Karpas-422 (cell line): ENCODE measurements at regions not wholly inside any gene's neighbourhood (a gene's known extent, or its start where the extent isn't known, plus 50 kb on each side); places are given as distances from the start of the nearest gene placed in this dataset.
"Not testable (repeated sequence)": the region's sequence is repeated elsewhere in the genome, so short reads cannot be mapped to it uniquely, and the experiment has no call there.

Experiments
- DNase-seq: peaks from one replicate; pipeline ENCODE4 v3.0.0-alpha.2; 2015
- H2AFZ ChIP-seq: fragments of 200-600 bp; sonication (generic); 2 replicates; pipeline ENCODE4 v1.6.1; 2014; ENCODE audit warnings: antibody characterized with exemption, low read length, mixed read lengths
- H3K27ac ChIP-seq: fragments of 200-600 bp; sonication (generic); 2 replicates; pipeline ENCODE4 v1.5.1; 2014; ENCODE audit warnings: mild to moderate bottlenecking, low read length, moderate library complexity
- H3K27me3 ChIP-seq: fragments of 200-600 bp; sonication (generic); 2 replicates; pipeline ENCODE4 v1.6.1; 2014; ENCODE audit warnings: low read length, mixed read lengths
- H3K36me3 ChIP-seq: fragments of 200-600 bp; sonication (generic); 2 replicates; pipeline ENCODE4 v1.6.1; 2014; ENCODE audit warnings: low read length, mixed read lengths; ENCODE audit not compliant: insufficient read depth
- H3K4me1 ChIP-seq: fragments of 200-600 bp; sonication (generic); 2 replicates; pipeline ENCODE4 v1.6.1; 2014; ENCODE audit warnings: mild to moderate bottlenecking, low read length, mixed read lengths
- H3K4me2 ChIP-seq: fragments of 200-600 bp; sonication (generic); 2 replicates; pipeline ENCODE4 v1.6.1; 2014; ENCODE audit warnings: low read length, low read depth, mild to moderate bottlenecking; ENCODE audit not compliant: poor library complexity, severe bottlenecking
- H3K4me3 ChIP-seq: fragments of 200-600 bp; sonication (generic); 2 replicates; pipeline ENCODE4 v1.5.1; 2014; ENCODE audit warnings: mild to moderate bottlenecking, antibody characterized with exemption, low read length, mixed read lengths
- H3K79me2 ChIP-seq: fragments of 200-600 bp; sonication (generic); 2 replicates; pipeline ENCODE4 v1.6.1; 2014; ENCODE audit warnings: mild to moderate bottlenecking, low read length, mixed read lengths
- H3K9ac ChIP-seq: fragments of 200-600 bp; sonication (generic); 2 replicates; pipeline ENCODE4 v1.6.0; 2014; ENCODE audit warnings: low read length
- H3K9me2 ChIP-seq: fragments of 200-600 bp; sonication (generic), shearing (Covaris generic); replicated peaks from 2 replicates; pipeline ENCODE4 v1.6.0; 2014; ENCODE audit warnings: mild to moderate bottlenecking, low read length, moderate library complexity; ENCODE audit not compliant: insufficient read depth
- H3K9me3 ChIP-seq: fragments of 300-700, 200-600 bp; sonication (generic); 2 replicates; pipeline ENCODE4 v1.6.1; 2014; ENCODE audit warnings: low read length, mixed read lengths
- H4K20me1 ChIP-seq: fragments of 200-600 bp; sonication (generic); 2 replicates; pipeline ENCODE4 v1.6.1; 2014; ENCODE audit warnings: mild to moderate bottlenecking, antibody characterized with exemption, low read length, low read depth; ENCODE audit not compliant: insufficient read depth

DNA sequence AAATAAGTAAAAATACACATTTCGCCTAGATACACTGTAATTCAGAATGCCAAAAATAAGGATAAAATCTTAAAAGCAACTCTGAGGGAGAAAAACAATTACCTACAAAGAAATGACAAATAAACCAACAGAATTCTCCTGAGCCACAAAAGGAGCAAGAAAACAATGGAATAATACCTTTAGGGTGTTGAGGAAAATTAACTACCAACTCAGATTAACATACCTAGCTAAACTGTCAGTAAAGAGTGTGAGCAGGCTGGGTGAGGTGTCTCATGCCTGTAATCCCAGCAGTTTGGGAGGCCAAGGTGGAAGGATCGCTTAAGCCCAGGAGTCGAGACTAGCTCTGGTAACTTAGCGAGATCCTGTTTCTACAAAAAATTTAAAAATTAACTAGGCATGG, 81.5 kb downstream of the C9orf50 start:
- no peak overlapping the region for H3K4me2 ChIP-seq
- H3K9me2 ChIP-seq, result no peaks in the 10 kb centered on the region
- H4K20me1 ChIP-seq, result no peaks in the 10 kb centered on the region
- no peak for DNase-seq
- H3K27me3 ChIP-seq, result no peaks in the 10 kb centered on the region
- H3K36me3 ChIP-seq, result no peaks in the 10 kb centered on the region
- no peaks in the 10 kb centered on the region for H3K79me2 ChIP-seq
- H3K4me3 ChIP-seq, result no peak overlapping the region
- no peak overlapping the region for H3K9ac ChIP-seq
- H3K27ac ChIP-seq, result no peak overlapping the region
- no peaks in the 10 kb centered on the region for H3K4me1 ChIP-seq
- no peaks in the 10 kb centered on the region for H3K9me3 ChIP-seq
- no peak overlapping the region for H2AFZ ChIP-seq

GRCh38 chr9:129531860-129532402, 89.0 kb downstream of the C9orf50 start:
- not testable (repeated sequence) for H3K27ac ChIP-seq, H3K4me3 ChIP-seq, H4K20me1 ChIP-seq, H3K9ac ChIP-seq, H3K36me3 ChIP-seq, H3K79me2 ChIP-seq, H3K9me2 ChIP-seq, H3K4me1 ChIP-seq, H3K27me3 ChIP-seq, H2AFZ ChIP-seq, DNase-seq, H3K4me2 ChIP-seq, H3K9me3 ChIP-seq

GRCh38 chr9:129527955-129528354, 92.9 kb downstream of the C9orf50 start:
- H3K9ac ChIP-seq, H2AFZ ChIP-seq, H3K27ac ChIP-seq, H3K4me2 ChIP-seq, H3K4me3 ChIP-seq, H3K79me2 ChIP-seq, DNase-seq, H4K20me1 ChIP-seq, H3K9me3 ChIP-seq, H3K27me3 ChIP-seq, H3K9me2 ChIP-seq, H3K36me3 ChIP-seq: not testable (repeated sequence)
- H3K4me1 ChIP-seq, result peaks cover 14% of the 10 kb centered on the region

DNA sequence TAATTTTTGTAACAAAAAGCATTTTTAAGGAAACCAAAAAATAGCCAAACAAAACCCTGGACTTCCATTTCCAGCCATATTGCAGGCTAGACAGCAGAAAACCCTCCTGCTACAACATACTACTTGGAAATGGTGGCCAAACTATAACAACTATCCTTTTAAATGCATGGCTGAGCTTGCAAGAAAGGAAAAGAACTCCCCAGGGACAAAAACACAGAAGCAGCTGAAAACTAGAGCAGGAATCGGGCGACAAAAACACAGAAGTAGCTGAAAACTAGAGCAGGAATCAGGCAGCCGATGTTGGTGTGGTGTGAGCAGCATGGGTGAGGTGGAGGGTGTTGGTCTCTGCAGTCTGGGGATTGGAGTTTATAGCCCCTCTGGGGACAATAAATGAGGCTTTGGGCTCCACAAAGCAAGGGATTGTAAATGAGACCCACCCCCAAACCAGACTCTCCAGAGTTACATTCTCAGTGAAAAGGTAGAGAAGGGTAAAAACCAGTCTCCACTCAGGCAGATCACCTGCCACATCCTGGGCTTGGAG, 95.2 kb downstream of the C9orf50 start:
- no peaks in the 10 kb centered on the region for H3K79me2 ChIP-seq
- H3K4me3 ChIP-seq, result no peak overlapping the region
- H3K4me1 ChIP-seq, result peaks cover 14% of the 10 kb centered on the region
- H3K9me2 ChIP-seq, result no peaks in the 10 kb centered on the region
- no peaks in the 10 kb centered on the region for H3K36me3 ChIP-seq
- H3K27ac ChIP-seq, result no peak overlapping the region
- H3K9me3 ChIP-seq, result no peaks in the 10 kb centered on the region
- H4K20me1 ChIP-seq, result no peaks in the 10 kb centered on the region
- H2AFZ ChIP-seq, result no peak overlapping the region
- DNase-seq, result no peak
- H3K27me3 ChIP-seq, result no peaks in the 10 kb centered on the region
- no peak overlapping the region for H3K4me2 ChIP-seq
- no peak overlapping the region for H3K9ac ChIP-seq

GRCh38 chr9:129524582-129525270, 96.2 kb downstream of the C9orf50 start:
- no peaks in the 10 kb centered on the region for H3K79me2 ChIP-seq
- no peaks in the 10 kb centered on the region for H3K36me3 ChIP-seq
- H3K4me1 ChIP-seq, result peaks cover 14% of the 10 kb centered on the region
- H4K20me1 ChIP-seq, result no peaks in the 10 kb centered on the region
- no peaks in the 10 kb centered on the region for H3K9me3 ChIP-seq
- H3K9me2 ChIP-seq, result no peaks in the 10 kb centered on the region
- no peak overlapping the region for H3K9ac ChIP-seq
- no peak overlapping the region for H3K4me2 ChIP-seq
- H3K27me3 ChIP-seq, result no peaks in the 10 kb centered on the region
- no peak overlapping the region for H3K4me3 ChIP-seq
- no peak overlapping the region for H3K27ac ChIP-seq
- no peak overlapping the region for H2AFZ ChIP-seq
- no peak for DNase-seq

DNA sequence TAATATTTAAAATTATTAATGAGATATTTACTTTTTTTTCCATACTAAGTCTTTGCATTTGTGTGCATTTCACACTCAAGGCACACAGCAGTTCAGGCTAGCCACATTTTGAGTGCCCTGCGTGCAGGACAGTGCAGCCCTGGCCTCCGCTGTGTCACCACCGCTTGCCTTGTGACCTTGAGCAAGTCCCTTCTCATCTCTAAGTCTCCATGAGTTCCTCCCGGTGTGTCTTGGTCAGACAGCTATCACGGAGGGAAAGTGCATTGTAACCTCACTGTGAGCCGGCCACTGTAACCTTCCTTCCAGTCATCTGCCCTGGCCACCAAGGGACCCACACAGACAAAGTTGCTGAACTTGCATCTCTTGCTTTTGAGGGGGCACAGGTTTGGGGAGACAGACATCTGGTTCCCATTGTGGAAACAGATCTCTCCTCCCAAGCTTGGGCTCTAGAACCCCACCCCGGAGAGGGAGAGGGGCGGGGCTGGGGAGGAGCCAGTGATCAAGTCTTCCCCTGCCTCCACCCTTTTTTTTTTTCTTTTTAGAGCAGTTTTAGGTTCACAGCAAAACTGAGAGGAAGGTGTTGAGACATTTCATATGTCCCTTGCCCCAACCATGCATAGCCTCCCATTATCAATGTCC, 96.8 kb downstream of the C9orf50 start:
- Histone ChIP-seq H3K9me3 (no peaks in the 10 kb centered on the region), H3K79me2 (no peaks in the 10 kb centered on the region), H3K36me3 (no peaks in the 10 kb centered on the region), H3K4me1 (peaks cover 14% of the 10 kb centered on the region), H3K9me2 (no peaks in the 10 kb centered on the region), H3K27ac (no peak overlapping the region), H3K27me3 (no peaks in the 10 kb centered on the region), H3K4me3 (no peak overlapping the region), H3K9ac (no peak overlapping the region), H4K20me1 (no peaks in the 10 kb centered on the region), H3K4me2 (no peak overlapping the region), H2AFZ (no peak overlapping the region)
- no peak for DNase-seq

GRCh38 chr9:129522351-129522750, 98.5 kb downstream of the C9orf50 start:
- Histone ChIP-seq H3K27ac (no peak overlapping the region), H3K79me2 (no peaks in the 10 kb centered on the region), H2AFZ (no peak overlapping the region), H3K9me2 (no peaks in the 10 kb centered on the region), H3K9ac (no peak overlapping the region), H3K4me1 (peaks cover 13% of the 10 kb centered on the region), H3K36me3 (no peaks in the 10 kb centered on the region), H3K9me3 (no peaks in the 10 kb centered on the region), H3K4me2 (no peak overlapping the region), H3K4me3 (no peak overlapping the region), H3K27me3 (no peaks in the 10 kb centered on the region), H4K20me1 (no peaks in the 10 kb centered on the region)
- no peak for DNase-seq

DNA sequence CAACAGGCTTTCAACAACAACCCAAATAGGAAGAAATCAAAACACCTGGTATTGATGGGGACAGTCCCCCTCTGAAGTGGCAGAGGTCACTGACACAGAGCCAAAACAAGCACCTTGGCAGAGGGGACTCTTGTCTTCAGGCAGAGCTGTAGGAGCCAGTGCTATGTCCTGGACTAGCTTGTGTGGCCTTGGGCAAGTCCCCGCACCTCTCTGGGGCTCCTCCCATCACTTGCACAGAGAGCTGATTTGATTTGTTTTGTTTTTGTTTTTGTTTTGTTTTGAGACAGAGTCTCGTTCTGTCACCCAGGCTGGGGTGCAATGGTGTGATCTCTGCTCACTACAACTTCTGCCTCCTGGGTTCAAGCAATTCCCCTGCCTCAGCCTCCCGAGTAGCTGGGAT, 100.8 kb downstream of the C9orf50 start:
- H3K4me2 ChIP-seq, result no peak overlapping the region

More for the DNA sequence above, 100.8 kb downstream of the C9orf50 start:
- no peaks in the 10 kb centered on the region for H3K79me2 ChIP-seq
- H3K9ac ChIP-seq, result no peak overlapping the region
- no peaks in the 10 kb centered on the region for H3K9me3 ChIP-seq
- H2AFZ ChIP-seq, result no peak overlapping the region
- H3K4me3 ChIP-seq, result no peak overlapping the region
- no peaks in the 10 kb centered on the region for H4K20me1 ChIP-seq
- no peaks in the 10 kb centered on the region for H3K4me1 ChIP-seq
- H3K27me3 ChIP-seq, result no peaks in the 10 kb centered on the region
- no peak for DNase-seq
- no peaks in the 10 kb centered on the region for H3K36me3 ChIP-seq
- no peaks in the 10 kb centered on the region for H3K9me2 ChIP-seq
- H3K27ac ChIP-seq, result no peak overlapping the region
